Activated gamma-delta T cell treated with Interleukin-2 at 50 U/mL for 16 hours (primary cell): ENCODE measurements at regions not wholly inside any gene's neighbourhood (a gene's known extent, or its start where the extent isn't known, plus 50 kb on each side); places are given as distances from the start of the nearest gene placed in this dataset.

ENCODE experiments used
- DNase-seq: peaks from one replicate; pipeline ENCODE4 v3.0.0-alpha.2; 2020

DNA sequence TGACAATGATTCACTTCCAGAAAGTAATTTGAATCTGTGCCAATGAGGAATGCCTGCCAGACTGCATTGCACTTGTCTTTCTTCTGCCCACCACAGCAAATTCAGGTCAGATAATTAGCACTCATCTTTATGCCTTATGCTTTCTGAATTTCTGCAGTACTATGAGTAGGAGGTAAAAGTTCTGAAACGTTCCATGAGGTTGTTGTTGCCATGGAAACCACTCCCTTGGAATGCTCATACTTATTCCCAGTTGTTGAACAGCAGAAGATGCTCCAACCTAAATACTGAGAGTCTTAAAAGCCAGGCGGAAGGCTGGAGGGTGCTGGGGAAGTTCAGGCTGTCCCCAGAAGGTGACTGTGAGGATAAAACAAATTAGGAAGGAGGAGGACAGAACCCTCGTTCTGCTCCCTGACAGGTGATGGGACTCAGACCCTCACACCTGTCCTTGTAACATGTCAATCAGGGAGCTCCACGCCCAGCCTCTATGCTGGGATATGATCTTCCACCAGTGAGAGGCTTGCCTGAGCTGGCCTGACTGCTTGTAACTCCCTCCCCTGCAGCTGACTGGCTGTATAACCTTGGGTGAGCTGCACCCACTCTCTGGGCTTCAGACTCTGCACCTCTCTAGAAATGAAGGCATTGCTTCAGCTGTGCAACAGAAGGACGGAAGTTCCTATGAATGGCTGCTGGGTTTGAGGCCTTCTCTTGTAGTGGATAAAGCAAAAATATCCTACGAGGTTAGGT lies 554.3 kb upstream of the MGMT start:
- no peak for DNase-seq

- no peak for DNase-seq
Observed at GRCh38 chr10:128914681-128915080, 552.4 kb upstream of the MGMT start.

DNA sequence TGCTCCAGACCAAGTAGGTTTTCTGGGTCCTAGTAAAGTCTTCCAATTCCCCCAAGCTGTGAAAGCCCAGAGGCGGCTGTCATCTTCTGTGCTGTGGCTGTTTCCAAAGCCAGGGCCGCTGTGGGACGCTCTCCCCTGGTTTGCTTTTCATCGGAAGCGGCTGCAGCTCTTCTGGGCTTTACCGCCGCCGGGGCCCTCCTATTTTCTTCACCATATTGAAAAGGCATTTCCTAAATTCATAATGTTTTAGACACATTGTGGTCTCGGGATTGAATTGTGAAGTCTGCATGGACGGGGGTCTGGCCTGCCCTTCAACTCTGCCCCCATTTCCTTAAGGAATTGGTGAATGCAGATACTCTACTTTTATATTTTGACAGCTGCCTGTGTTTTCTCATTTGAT lies 551.4 kb upstream of the MGMT start:
- no peak for DNase-seq

GRCh38 chr10:128916383-128916782 lies 550.7 kb upstream of the MGMT start:
- no peak for DNase-seq

DNA sequence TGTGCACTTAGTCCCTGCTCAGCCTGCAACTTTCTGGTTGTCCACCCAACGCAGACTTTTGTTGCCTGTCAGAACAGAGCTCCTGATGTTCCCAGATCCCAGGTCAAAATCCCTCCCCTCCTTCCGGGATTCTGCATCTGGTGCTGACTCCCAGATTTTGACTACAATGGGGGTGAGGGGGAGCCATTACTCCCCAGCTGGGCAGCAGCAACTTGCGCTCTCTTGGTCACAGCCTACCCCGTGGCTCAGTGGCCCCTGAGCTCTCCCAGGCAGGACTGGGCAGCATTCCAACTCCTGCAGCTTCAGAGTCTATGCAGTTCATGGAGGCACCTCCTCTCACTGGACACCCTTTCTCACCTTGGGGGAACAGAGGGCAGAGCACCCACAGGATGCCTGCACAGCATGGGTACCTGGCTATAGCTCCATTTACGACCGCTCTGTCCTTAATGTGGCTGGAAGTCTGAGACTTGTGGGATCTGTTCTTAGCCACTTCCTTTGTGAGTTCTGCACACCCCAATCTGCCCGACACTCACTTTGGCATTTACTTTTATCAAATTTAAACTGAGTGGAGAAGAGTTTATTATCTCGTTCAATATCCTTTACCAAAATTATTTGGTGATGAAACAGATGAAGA lies 545.5 kb upstream of the MGMT start:
- no peak for DNase-seq

DNA sequence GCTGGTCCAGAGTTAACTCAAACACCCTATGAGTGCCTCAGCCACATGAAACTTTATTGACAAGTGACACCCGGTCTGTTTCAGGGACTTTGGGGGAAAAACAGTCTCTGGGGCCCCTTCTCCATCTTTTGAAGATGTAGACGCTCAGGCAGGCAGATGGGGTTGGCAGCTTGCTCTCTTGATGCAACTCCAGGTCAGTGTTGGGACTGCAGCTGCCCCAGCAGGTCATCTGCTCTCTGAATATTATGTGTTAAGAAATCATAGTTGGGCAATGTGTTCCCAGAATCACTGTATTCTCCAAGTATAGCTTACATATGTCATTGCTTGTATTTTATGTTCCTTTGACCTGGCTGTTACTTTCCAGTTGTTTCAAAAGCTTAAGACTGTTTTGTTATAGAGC lies 544.9 kb upstream of the MGMT start:
- DNase-seq, result no peak

GRCh38 chr10:128922619-128923196 lies 544.3 kb upstream of the MGMT start:
- DNase-seq, result no peak

DNA sequence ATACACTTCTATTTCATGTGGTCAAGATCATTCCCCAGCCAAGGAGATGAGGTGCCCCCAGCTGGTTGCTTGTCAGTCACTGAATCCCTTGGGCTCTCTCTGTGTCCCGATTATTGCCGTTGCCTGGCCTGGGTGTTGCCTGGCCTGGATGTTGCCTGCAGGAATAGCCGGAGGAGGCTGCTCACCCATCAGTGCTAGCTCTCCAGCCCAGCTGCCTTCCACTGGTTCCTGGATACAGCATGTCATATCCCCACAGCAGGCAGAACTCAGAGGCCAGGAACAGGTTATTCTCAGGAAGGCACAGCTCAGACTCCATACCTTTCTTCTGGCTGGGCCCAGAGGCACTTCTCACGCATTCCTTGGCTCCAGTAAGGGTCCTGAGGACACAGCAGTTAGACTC lies 542.1 kb upstream of the MGMT start:
- DNase-seq, result no peak

DNA sequence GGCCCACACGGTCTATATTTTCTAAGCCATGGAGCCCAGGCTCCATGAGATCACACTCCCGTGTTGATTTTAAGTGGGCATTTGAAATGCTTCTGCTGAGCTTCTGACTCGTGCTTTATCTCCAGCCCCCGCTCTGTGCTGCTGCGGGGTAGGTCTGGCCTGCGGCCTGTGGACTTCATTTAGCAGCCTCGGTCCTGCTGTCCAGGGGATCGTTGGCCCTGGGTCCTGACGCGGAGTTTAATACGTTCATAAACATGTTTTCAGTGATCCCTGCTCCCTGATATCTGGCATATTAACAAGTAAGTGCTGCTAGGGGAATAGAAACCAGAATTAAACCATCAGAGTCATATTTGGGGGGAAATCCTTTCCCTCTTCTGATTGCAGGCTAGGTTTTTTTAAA lies 540.3 kb upstream of the MGMT start:
- no peak for DNase-seq

- no peak for DNase-seq
Observed at GRCh38 chr10:128927497-128928161, 539.4 kb upstream of the MGMT start.

DNA sequence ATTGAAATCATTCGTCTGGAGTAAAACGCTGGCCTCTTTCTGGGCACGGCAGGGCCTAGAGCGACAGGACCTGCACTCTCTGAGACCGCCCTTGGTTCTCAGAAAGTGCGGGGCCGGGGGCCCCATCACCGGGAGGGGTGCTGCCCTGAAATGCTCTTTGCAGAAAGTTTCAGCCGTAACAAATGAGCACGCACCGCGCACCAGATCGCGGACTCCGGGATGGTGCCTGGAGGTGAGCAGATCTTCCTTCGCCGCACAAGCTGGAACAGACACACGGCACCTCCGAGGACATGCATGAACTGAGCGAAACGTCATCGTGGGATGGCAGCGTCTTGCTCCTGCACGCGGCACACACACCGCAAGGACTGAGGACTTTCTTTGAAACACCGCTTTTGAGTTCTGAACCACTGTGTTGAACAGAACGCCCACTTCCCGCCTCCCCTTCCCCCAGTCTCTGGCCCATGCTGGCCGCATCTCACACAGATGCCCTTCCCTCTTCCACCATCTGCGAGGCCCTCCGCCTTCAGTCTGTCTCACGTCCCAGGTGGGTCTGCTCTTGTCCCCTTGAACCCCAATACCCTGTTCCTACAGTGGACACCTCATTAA lies 538.7 kb upstream of the MGMT start:
- no peak for DNase-seq

DNA sequence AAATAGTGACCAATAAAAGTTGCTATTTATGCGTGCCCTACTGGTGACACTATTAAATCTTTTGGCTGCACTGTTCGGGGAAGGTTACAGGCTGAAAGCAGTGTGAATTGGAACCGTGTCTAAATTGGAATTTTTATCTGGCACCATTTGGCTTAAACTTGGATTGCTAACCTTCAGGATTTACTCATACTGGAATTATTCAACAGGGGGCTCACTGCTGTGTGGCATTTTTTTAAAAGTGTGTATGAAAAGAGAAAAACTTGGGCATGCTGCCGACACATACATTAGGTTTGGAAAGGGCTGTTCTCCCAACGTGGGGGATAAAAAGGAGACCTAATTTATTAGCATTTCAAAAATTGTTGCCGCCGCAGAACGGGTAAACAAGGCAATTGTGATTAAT lies 537.9 kb upstream of the MGMT start:
- no peak for DNase-seq

GRCh38 chr10:128929767-128930166 lies 537.3 kb upstream of the MGMT start:
- DNase-seq, result no peak

DNA sequence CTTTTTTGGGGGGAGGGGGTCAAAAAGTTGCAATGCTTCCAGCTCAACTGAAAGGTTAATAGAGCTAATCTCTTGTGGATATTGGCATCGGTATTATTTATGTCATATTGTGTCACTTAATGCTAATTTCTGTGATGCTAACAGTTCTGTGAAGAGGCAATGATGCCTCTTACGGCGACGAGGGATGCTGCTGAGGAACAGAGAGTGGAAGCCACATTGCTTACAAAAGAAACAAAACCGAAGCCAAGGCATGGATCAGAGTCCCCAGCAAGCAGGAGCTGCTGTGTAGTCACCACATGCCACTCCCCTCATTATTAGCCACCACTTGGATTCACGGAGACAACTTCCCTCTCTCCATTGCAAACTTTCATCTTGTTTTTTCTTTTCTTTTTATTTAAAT lies 536.5 kb upstream of the MGMT start:
- DNase-seq, result no peak

DNA sequence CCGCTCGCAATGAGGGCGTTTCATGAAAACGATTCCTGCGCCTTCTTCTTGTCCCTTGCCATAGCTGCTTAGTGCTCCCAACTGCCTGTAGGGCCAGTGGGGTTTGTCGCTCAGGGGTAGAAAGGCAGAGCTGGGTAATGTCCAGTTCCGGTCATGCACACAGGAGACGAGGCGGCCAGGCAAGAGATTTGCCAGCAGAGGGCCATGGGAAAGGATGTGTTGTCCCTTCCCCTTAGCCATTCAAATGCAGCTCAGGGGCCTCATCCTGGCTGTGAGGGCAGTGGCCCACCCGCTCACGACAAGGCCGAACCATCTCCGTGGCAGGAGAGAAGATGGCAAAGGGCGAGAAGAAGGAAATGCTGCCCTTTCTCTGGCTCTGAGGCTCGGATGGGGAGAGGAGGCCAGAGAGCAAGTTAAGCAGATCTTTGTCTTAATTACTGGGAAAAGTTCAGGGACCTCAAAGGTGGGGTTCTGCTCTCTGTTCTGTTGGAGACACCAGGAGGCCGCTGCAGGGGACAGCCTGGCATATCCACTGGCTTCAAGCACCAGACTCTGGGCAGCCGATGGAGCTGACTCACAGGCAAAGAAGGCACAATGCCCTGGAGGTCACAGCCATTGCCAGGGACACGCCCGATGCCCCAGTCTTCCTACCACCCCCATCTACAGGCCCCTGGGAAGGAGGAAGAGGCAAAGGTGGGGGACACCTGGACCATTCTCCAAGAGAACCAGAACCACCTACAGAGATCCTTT lies 534.8 kb upstream of the MGMT start:
- DNase-seq, result no peak

GRCh38 chr10:128934492-128934891 lies 532.5 kb upstream of the MGMT start:
- DNase-seq, result no peak

GRCh38 chr10:128936392-128936791 lies 530.6 kb upstream of the MGMT start:
- DNase-seq, result no peak

- DNase-seq, result no peak
Observed at GRCh38 chr10:128938558-128938957, 528.5 kb upstream of the MGMT start.

GRCh38 chr10:128940081-128940480 lies 527.0 kb upstream of the MGMT start:
- no peak for DNase-seq

DNA sequence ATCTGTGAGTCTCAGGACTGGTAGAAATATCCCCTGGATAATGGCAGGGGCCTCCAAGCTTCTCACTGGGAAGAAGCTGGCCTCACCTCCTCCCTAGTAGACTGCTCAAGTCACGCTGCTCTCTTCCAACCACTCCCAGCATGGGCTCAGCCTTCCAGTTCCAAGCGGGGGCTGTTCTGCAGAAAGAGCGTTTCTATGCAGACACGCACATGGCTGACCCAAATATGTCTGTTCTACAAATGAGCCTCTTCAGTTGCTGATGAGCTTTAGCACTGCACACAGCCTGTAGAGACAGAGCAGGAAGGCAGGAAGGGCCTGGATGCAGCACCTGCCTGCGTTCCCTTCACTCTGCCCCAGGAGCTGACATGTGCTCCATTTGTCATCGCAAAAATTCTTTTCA lies 523.9 kb upstream of the MGMT start:
- DNase-seq, result no peak

- no peak for DNase-seq
Observed at GRCh38 chr10:128945398-128945797, 521.6 kb upstream of the MGMT start.

DNA sequence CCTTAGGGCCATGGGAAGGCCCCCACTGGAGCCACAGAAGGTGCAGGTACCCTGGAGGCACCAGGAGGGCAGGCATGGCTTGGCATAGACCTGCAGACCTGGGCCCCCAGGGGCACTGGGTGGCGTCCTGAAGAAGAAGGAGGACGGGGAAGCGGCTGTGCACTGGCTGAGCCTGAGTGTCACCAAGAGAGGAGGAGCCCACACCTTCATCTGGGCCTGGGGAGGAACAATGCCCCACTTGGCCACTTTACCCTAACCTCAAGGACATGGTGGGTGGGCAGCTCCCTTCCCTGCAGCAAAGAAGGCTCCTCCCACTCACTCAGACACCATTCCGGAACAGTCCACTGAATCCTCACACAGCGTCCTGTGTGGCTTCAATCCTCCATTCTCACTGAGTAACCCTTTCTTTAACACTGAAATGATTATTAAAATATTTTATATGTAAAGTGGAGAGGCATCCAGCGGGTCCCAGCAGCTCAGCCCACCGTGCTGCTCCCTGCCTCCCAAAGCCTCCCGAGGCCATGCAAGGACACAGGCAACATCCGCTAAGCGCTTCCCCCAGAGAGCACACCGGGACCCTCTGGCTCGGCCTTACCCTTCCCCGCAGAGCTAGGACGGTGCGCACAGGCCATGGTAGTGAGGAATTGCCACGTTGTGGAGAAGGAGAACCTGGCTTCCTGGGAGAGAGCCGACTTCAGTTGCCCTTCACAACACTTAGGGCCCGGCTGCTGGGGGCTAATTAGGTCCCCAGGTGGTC lies 516.7 kb upstream of the MGMT start:
- no peak for DNase-seq
